CD4-positive, alpha-beta T cell treated with Interleukin-15 for 1 hour (primary cell): ENCODE measurements at regions not wholly inside any gene's neighbourhood (a gene's known extent, or its start where the extent isn't known, plus 50 kb on each side); places are given as distances from the start of the nearest gene placed in this dataset.
"Not testable (repeated sequence)": the region's sequence is repeated elsewhere in the genome, so short reads cannot be mapped to it uniquely, and the experiment has no call there.

ENCODE experiments used
- DNase-seq: peaks from one replicate; pipeline ENCODE4 v3.0.0-alpha.2; 2020

DNA sequence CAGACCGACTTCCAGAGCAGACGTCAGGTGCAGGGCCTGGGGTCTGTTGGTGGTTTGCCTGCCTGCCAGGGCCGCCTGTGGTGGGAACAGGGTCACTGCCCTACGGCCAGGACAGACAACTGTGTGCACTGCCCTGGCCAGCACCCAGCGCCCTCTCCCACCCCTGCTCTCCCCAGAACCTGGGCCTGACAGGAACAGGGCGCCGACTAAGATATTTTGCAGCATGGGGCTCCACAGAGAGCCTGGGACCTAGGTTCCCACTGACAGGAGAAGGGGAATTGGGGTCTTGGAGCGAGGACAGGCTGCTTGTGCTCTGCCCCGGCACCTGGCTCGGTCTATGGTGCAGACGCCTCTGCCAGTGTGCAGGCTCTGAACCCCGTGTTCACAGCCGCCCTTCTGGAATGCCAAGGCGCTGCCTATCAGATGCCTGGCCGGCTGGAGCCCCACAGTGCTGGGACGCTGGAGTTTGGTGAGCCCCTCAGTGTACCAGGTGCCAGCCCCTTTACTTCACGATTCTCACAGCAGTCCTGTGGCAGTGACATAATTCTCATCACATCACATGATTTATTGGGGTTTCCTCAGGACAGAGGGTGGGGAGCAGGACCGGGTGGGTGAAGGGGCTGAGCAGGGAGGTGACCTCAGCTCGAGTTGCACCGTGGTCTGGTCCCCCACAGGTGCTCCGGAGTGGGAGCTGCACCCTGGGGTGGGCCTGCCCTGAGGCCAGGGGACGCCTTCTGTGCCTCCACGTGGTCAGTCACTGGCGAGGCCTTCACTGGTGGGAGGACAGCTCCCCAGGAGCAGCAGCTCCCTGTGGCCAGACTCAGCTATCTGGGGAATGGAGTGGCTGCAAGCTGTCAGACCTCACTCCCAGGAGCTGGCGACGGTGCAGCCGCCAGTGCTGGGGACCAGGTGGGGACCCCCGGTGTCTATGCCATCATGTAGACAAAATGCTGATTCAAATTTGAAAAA, 113.8 kb upstream of the LRPAP1 start:
- DNase-seq = no peak

GRCh38 chr4:3644849-3645627, 112.8 kb upstream of the LRPAP1 start:
- DNase-seq = no peak

- DNase-seq = no peak
Observed at GRCh38 chr4:3643518-3644433, 111.6 kb upstream of the LRPAP1 start.

GRCh38 chr4:3642806-3643517, 110.7 kb upstream of the LRPAP1 start:
- no peak for DNase-seq

- DNase-seq = no peak
Observed at GRCh38 chr4:3642056-3642630, 109.9 kb upstream of the LRPAP1 start.

DNA sequence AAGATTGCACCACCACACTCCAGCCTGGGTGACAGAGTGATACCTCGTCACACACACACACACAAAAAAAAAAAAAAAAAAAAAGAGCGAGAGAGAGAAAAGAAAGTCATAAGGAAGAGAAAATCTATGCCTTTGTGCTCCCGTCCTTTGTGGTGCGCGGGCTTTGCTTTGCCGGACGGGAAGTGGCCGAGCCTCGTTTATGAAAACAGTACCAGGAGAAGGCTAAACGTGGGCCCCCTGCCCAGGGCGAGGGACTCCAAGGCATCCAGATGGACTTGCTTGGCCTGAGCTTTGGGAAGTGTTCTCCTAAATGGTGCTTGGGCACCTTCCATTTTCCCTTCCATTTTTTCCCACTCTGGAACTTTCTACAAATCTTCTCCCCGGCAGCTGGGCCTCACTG, 109.3 kb upstream of the LRPAP1 start:
- DNase-seq = no peak

GRCh38 chr4:3640587-3640962, 108.4 kb upstream of the LRPAP1 start:
- DNase-seq = no peak

DNA sequence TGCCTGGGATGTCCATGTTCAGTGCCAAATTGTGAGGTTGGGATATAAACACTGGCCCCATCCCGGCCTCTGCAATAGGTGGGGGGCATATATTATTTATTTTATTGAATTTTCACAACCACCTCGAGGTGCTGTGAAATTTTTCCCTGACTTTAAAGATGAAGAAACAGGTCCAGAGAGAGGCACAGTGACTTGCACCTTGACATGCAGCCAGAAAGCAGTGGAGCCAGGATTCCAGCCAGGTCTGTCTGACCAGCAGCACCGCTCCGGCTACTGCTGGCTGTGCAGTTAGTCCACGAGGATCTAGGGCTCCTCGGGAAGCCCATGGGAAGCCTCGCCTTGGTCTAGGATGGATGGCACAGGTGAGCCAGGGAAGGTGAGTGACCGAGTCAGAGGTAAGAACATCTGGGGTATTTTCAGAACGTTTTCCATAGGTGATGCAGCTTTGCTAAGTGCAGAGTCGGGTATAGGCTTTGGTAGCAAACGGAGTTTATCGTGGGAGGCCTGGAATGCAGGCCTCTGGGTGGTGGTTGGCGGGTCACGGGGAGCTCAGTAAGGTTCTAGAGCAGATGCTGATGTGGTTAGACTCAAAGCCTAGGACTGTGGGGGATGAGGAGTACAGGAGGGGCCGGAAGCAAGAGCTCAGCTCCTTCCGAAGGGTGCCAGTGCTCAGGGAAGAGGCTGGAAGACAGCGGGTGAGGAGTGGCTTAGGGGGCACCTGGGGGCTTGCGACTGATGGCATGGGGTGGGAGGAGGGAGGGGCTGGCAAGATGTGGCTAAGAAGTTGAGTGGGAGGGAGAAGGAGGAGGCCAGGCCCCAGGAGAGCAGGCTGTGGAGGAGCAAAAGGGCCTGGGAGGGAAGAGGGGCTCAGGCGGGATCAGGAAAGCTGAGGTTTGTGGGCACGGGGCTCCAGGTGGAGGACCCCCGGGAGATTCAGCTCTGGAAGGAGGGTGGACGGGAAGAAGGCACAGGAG, 107.7 kb upstream of the LRPAP1 start:
- no peak for DNase-seq

DNA sequence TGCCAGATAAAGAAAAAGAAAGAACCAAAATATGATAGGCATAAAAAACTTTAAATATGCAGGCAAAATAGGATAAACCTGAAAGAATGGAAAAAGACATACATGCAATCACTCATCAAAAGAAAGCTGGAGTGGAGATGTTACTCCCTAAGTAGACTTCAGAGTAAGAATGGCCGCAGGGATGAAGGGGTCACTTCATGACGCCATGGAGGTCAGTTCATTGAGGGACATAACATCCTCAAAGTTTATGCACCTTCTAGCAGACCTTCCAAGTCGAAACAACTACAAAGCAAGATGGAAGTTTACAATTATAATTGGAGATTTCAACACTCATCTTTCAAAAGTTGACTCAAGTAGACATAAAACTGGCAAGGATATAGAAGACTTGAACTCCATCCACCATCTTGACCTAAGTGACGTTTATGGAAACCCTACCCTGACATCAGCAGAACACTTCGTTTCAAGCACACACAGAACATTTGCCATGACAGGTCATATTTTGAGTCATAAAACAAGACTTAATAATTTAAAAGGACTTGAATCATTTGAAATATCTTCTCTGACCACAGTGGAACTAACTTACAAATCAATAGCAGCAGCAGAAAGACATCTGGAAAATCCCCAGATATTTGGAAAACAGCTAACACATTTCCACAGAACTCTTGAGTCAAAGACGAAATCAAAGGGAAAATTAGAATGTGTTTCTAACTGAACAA, 106.0 kb upstream of the LRPAP1 start:
- no peak for DNase-seq

DNA sequence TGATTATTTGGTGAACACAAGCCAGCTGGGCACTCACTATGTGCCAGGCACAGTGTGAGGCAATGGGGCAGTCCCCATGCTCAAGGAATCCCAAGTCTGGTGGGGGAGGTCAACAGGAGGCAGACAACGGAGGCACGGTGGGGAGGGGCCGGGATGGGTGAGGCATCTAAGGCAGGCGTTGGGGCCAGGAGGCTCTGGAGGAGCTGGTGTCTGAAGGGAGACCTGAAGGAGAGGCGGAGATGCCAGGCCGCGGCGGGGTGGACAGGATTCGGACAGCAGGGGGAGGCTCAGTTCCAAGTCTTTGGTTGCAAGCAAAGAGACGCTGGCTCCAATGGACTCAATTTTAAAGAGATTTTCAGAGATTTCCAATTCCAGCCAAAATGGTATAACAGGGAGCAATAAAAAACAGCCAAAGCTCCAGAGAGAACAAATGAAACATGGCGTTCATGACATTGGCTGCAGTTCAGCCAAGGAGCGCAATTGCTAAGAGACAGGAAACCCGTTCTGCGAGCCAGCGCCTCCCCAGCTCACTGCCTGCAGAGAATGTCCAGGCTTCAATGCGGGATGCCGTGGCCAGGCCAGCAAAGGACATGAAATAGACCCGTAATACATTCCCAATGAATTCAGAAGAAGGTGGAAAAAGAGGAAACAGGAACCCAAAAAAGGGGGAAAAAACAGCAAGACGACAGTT, 105.2 kb upstream of the LRPAP1 start:
- no peak for DNase-seq

DNA sequence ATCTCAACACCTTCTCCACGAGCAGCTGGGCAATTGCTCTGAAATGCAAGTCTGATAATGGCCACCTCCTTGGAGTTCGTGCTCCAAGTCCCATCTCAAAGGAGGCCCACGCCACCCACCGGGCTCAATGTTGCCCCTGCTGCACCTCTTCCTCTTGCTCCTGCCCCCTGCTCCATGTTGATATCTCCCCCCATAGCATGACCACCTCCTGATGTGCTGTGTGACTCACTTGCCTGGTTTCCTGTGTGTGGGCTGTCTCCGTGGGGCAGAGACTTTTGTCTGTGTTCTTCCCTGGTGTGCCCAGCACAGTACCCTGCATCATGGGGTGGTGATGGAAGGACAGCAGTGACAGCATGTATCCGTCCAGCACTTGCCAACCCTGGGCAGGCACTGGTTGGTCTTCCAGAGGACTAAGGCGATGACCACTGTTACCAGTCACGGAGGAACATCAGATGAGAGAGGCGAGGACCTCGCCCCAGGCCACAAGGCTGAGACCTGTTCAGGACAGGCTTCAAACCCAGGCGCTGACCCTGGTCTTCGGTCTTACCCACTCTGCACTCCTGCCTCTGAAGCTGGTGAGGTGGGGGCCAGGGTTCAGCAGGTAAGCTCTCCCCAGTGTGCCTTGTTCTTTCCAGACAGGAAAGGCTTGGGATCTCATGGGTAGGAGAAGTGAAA, 104.6 kb upstream of the LRPAP1 start:
- DNase-seq = no peak

DNA sequence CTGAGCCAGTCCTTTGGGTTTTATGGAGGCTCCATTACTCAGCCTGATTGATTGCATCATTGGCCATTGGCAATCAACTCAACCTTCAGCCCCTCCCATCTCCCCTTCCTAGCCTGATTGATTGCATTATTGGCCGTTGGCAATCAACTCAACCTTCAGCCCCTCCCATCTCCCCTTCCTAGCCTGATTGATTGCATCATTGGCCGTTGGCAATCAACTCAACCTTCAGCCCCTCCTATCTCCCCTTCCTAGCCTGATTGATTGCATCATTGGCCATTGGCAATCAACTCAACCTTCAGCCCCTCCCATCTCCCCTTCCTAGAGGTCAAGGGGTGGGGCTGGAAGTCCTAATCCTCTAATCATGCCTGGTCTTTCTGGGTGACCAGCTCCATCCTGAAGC, 103.8 kb upstream of the LRPAP1 start:
- DNase-seq = not testable (repeated sequence)

- DNase-seq = no peak
Observed at GRCh38 chr4:3634894-3635820, 102.9 kb upstream of the LRPAP1 start.

GRCh38 chr4:3634281-3634857, 102.1 kb upstream of the LRPAP1 start:
- DNase-seq = no peak

- not testable (repeated sequence) for DNase-seq
Observed at GRCh38 chr4:3633277-3633676, 101.1 kb upstream of the LRPAP1 start.

DNA sequence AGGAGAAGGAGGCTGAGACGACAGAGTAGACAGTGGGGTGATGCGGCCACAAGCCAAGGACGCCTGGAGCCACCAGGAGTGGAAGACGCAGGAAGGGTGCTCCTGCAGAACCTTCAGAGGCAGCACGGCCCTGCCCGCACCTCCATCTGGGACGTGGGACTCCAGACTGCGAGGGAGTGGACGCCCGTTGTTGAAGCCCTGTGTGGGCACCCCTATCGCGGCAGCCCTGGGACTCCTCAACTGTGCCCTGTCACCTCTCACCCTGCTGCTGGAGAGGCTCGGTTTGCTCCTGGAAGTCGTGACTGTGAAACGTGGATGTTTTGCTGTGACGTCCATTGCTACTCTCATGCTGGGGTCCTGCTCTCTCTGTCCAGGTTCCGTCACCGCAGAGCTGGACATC, 100.6 kb upstream of the LRPAP1 start:
- not testable (repeated sequence) for DNase-seq
